Progenitor cell of endocrine pancreas (in vitro differentiated cells): ENCODE measurements at regions not wholly inside any gene's neighbourhood (a gene's known extent, or its start where the extent isn't known, plus 50 kb on each side); places are given as distances from the start of the nearest gene placed in this dataset.
"Not testable (repeated sequence)": the region's sequence is repeated elsewhere in the genome, so short reads cannot be mapped to it uniquely, and the experiment has no call there.

Experiments
- DNase-seq: peaks from one replicate; pipeline ENCODE4 v3.0.0; 2021; ENCODE audit warnings: low spot score; ENCODE audit not compliant: unreplicated experiment
- H3K27ac Mint-ChIP-seq: 2 replicates; pipeline ENCODE4 v1.8.0; 2021; ENCODE audit warnings: mild to moderate bottlenecking, moderate library complexity, mixed read lengths
- H3K27me3 Mint-ChIP-seq: 2 replicates; pipeline ENCODE4 v1.8.0; 2021; ENCODE audit warnings: mixed read lengths
- H3K36me3 Mint-ChIP-seq: 2 replicates; pipeline ENCODE4 v1.8.0; 2022; ENCODE audit warnings: mixed read lengths; ENCODE audit not compliant: insufficient read depth
- H3K4me1 Mint-ChIP-seq: 2 replicates; pipeline ENCODE4 v1.8.0; 2021; ENCODE audit warnings: low read depth, mixed read lengths
- H3K4me3 Mint-ChIP-seq: 2 replicates; pipeline ENCODE4 v1.8.0; 2021; ENCODE audit warnings: low read depth, mild to moderate bottlenecking, moderate library complexity, mixed read lengths
- H3K9me3 Mint-ChIP-seq: 2 replicates; pipeline ENCODE4 v1.8.0; 2021; ENCODE audit warnings: low read depth, mixed read lengths
- CTCF ChIP-seq: fragments of 200-600 bp; sonication (generic); IDR thresholded peaks from one replicate; pipeline ENCODE4 v1.5.0; 2021; ENCODE audit warnings: antibody characterized with exemption, mild to moderate bottlenecking; ENCODE audit not compliant: unreplicated experiment

GRCh38 chr11:3564383-3564782 lies 77.4 kb downstream of the ART5 start:
- peak; percentile 46 for TF ChIP-seq CTCF
- not testable (repeated sequence) for H3K27me3 Mint-ChIP-seq, DNase-seq, H3K4me3 Mint-ChIP-seq, H3K4me1 Mint-ChIP-seq, H3K27ac Mint-ChIP-seq, H3K36me3 Mint-ChIP-seq, H3K9me3 Mint-ChIP-seq

GRCh38 chr11:3554621-3555020 lies 87.2 kb downstream of the ART5 start:
- not testable (repeated sequence) for H3K4me1 Mint-ChIP-seq, H3K9me3 Mint-ChIP-seq, H3K27me3 Mint-ChIP-seq, H3K36me3 Mint-ChIP-seq, DNase-seq, H3K4me3 Mint-ChIP-seq
- H3K27ac Mint-ChIP-seq, result peak overlapping the region; percentile 78

GRCh38 chr11:3544990-3545389 lies 96.8 kb downstream of the ART5 start:
- not testable (repeated sequence) for DNase-seq, H3K9me3 Mint-ChIP-seq, H3K36me3 Mint-ChIP-seq, H3K4me3 Mint-ChIP-seq, H3K4me1 Mint-ChIP-seq, H3K27ac Mint-ChIP-seq
- H3K27me3 Mint-ChIP-seq, result peaks cover 17% of the 10 kb centered on the region

- DNase-seq, H3K27ac Mint-ChIP-seq, H3K4me3 Mint-ChIP-seq, H3K4me1 Mint-ChIP-seq, H3K36me3 Mint-ChIP-seq, H3K27me3 Mint-ChIP-seq: not testable (repeated sequence)
- peaks cover 21% of the 10 kb centered on the region for H3K9me3 Mint-ChIP-seq
Measured at GRCh38 chr11:3538220-3538619, 103.6 kb downstream of the ART5 start.

GRCh38 chr11:3537254-3537653 lies 104.5 kb downstream of the ART5 start:
- not testable (repeated sequence) for H3K4me3 Mint-ChIP-seq, H3K27me3 Mint-ChIP-seq, H3K4me1 Mint-ChIP-seq, DNase-seq, H3K36me3 Mint-ChIP-seq, H3K27ac Mint-ChIP-seq
- peaks cover 21% of the 10 kb centered on the region for H3K9me3 Mint-ChIP-seq

- H3K4me3 Mint-ChIP-seq, H3K27ac Mint-ChIP-seq, H3K36me3 Mint-ChIP-seq, H3K27me3 Mint-ChIP-seq, DNase-seq, H3K4me1 Mint-ChIP-seq: not testable (repeated sequence)
- peaks cover 11% of the 10 kb centered on the region for H3K9me3 Mint-ChIP-seq
Measured at GRCh38 chr11:3532958-3533357, 108.8 kb downstream of the ART5 start.

GRCh38 chr11:3531280-3531679 lies 110.5 kb downstream of the ART5 start:
- H3K9me3 Mint-ChIP-seq, DNase-seq, H3K27me3 Mint-ChIP-seq, H3K36me3 Mint-ChIP-seq, H3K27ac Mint-ChIP-seq, H3K4me3 Mint-ChIP-seq, H3K4me1 Mint-ChIP-seq: not testable (repeated sequence)

- H3K27me3 Mint-ChIP-seq, H3K4me1 Mint-ChIP-seq, H3K36me3 Mint-ChIP-seq, DNase-seq, H3K4me3 Mint-ChIP-seq, H3K27ac Mint-ChIP-seq: not testable (repeated sequence)
- H3K9me3 Mint-ChIP-seq, result peaks cover 11% of the 10 kb centered on the region
Measured at GRCh38 chr11:3523567-3523966, 118.2 kb downstream of the ART5 start.

GRCh38 chr11:3520905-3521304 lies 120.9 kb downstream of the ART5 start:
- not testable (repeated sequence) for H3K4me3 Mint-ChIP-seq, H3K27ac Mint-ChIP-seq, H3K27me3 Mint-ChIP-seq, H3K36me3 Mint-ChIP-seq, DNase-seq
- H3K4me1 Mint-ChIP-seq, result peaks cover 10% of the 10 kb centered on the region
- H3K9me3 Mint-ChIP-seq, result peaks cover 11% of the 10 kb centered on the region

GRCh38 chr11:3519841-3520240 lies 122.0 kb downstream of the ART5 start:
- H3K4me1 Mint-ChIP-seq, result peaks cover 21% of the 10 kb centered on the region
- not testable (repeated sequence) for H3K27ac Mint-ChIP-seq, H3K36me3 Mint-ChIP-seq, DNase-seq, H3K4me3 Mint-ChIP-seq, H3K27me3 Mint-ChIP-seq
- peaks cover 11% of the 10 kb centered on the region for H3K9me3 Mint-ChIP-seq

- not testable (repeated sequence) for DNase-seq, H3K27ac Mint-ChIP-seq, H3K36me3 Mint-ChIP-seq, H3K4me3 Mint-ChIP-seq
- H3K27me3 Mint-ChIP-seq, result peaks cover 13% of the 10 kb centered on the region
- H3K4me1 Mint-ChIP-seq, result peaks cover 43% of the 10 kb centered on the region
- peaks cover 11% of the 10 kb centered on the region for H3K9me3 Mint-ChIP-seq
Measured at GRCh38 chr11:3516934-3517567, 124.7 kb downstream of the ART5 start.

- not testable (repeated sequence) for H3K27ac Mint-ChIP-seq, DNase-seq, H3K4me3 Mint-ChIP-seq, H3K36me3 Mint-ChIP-seq
- Mint-ChIP-seq H3K4me1 (peaks cover 49% of the 10 kb centered on the region), H3K27me3 (peaks cover 13% of the 10 kb centered on the region), H3K9me3 (peaks cover 11% of the 10 kb centered on the region)
Measured at GRCh38 chr11:3516345-3516933, 125.4 kb downstream of the ART5 start.
